NCI-H1694 (cell line): ENCODE measurements at regions not wholly inside any gene's neighbourhood (a gene's known extent, or its start where the extent isn't known, plus 50 kb on each side); places are given as distances from the start of the nearest gene placed in this dataset.

Experiments used
- DNase-seq: peaks from one replicate; lab custom pipeline; 2025; lab: John Stamatoyannopoulos, UW

DNA sequence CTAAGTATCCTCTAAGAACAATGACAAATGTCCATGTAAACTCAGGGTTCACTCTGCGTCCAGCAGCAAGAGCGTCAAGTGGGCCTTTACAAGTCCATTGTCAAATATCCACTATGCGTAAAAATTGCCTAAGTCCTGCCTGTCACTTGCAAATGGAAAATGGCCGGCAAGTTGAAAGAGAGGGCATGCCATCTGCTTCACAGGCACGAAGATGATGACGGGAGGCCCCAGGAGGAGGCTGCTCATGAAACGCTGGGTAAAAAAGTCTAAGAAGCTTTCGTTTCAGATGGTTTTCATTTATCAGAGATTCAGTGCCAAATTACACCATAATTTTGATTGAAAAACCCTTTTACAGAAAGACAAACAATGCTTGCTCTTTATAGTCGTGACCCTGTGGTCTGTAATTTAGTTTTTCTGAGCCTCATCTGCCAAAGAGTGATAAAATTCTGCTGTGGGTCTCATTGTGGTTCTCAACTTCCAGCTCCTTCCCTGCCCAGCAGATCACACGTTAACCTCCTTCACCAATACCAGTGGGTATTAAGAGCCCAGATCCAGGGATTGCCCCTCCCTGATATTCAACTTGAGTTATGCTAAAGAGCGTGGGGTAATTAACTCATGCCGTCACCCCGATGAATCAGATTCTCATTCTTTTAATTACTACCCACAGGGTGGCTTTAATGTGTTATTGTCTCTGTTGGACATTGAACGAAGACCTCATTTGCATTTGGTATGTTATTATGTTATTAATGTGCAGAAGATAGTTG, 160.2 kb upstream of the ALKAL2 start:
- DNase-seq = no peak

DNA sequence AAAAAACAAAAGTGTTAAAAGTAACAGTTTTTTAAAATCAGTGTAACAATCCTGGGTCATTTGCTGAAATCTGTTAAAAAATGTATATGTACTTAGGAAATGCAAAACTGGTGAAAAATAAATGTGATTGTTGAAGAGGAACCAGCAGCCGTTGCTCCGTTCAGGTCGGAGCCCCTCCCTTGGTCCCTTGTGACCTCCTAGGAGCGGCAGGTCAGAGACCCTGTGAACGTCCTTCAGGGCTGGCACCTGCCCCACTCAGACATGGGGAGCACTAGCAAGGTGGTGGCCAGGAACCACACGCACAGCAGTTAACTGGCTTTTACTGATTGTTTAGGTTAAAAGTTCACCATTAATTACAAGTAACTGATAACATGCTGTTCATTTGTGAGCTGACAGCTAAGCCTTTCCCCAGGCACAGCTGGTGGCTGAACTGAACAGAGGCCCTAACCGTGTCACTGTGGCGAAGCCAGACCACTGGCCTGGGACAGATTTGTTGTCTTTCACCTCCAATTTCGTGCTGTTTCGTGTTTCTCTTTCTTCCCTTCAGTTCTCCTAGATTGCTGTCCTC, 159.2 kb upstream of the ALKAL2 start:
- no peak for DNase-seq

- no peak for DNase-seq
Measured at GRCh38 chr2:446303-446874, 158.5 kb upstream of the ALKAL2 start.

DNA sequence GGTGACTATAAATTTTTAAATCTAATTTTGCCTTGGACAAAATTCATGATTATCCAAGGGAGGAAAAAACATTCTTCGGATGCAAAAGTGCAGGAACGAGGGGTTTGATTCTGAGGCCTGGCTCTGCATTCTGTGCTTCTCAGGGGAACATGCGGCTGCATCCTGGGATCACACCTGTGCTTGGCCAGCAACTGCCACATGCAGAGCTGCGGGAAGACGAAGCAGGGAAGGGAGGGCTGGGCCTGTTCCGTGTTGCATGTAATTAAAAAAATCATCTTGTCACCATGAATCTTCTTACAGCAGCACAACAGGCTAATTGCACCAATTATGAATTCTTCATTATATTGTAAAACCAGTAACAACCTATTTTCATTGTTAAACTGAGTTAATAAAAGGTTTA, 158.0 kb upstream of the ALKAL2 start:
- DNase-seq = no peak

DNA sequence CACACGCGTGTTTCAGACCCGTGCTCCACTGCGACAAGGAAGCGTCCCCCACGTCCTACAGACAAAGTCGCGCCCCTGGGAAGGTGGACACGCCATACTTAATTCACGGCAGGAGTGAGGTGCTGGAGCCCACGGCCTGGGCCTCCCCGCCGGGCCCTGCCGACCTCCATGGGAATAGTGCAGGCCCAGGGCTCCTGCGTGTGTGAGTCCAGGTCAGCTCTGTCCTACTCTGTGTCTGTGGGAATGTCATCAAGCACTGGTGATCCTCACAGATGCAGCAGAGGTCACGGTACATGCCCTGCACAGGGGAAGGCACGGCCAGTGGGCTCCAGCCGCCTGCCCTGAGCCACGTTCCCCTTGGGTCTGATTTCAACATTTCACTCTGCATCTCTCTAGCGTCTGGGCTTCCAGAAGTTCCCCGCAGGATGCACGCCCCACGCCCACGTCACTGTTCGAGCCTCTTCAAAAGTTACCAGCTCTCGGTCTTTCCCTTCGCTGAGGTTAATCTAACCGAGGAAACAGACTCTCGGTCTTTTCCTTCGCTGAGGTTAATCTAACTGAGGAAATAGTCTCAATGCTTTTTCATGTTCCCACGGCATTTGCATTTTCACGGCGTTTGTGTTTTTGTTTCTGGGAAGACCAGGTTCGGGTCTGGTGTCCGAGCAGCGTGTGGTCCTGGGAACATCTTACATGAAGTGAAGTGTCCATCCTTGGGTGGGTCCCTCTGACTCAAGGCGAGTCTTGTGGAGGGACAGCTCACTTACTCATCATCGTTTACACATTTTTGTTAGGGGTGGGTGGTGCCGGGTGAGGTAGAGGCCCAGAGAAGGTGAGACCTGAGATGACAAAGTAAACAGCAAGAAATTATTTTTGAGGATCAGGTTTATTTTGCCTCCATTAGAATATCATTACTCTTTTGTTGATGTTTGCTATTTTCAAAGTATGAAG, 157.3 kb upstream of the ALKAL2 start:
- no peak for DNase-seq

- DNase-seq = no peak
Measured at GRCh38 chr2:443741-444140, 155.8 kb upstream of the ALKAL2 start.

GRCh38 chr2:443216-443615, 155.3 kb upstream of the ALKAL2 start:
- DNase-seq = no peak

- no peak for DNase-seq
Measured at GRCh38 chr2:441258-442022, 153.5 kb upstream of the ALKAL2 start.

GRCh38 chr2:440403-440740, 152.5 kb upstream of the ALKAL2 start:
- DNase-seq = no peak

DNA sequence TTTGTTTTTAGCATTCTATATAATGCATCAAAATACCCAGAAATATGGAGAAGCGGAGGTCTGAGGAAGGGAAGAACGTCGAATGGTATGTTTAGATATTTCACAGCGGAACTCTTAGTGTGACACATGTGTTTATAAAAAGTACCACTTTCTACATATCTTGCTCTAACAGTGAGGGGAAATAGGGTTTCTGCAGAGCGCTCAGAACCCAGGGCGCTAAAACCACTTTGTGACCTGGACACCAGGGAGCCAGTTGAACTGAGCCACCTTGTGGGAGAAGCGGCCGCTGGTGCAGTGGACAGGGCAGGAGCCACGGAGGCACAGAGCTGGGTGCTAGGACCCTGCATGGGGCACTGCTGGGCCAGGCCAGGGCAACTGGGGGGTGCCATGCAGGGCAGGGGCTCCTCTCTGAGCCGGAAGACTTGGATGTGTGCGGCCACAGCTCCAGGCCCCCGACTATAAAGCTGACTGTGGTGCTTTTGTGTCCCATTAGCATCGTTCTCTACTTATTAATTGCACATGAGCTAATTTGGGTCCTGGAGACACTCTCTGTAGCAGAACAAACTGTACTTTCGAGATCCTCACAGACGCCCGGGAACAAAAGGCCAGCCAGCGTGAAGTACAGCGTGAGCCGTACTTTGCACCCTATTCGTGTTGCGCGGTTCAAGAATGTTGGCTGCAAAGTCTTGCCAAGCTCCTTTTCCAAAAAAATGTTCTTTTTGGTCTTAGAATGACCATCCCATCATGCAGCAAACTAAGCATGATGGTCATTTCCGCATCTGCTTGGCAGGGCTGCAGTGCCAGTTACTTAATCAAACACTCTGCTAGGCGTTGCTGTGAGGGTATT, 151.9 kb upstream of the ALKAL2 start:
- DNase-seq = no peak

GRCh38 chr2:439077-439476, 151.2 kb upstream of the ALKAL2 start:
- DNase-seq = no peak

GRCh38 chr2:437756-438393, 150.0 kb upstream of the ALKAL2 start:
- DNase-seq = peak; percentile 50

DNA sequence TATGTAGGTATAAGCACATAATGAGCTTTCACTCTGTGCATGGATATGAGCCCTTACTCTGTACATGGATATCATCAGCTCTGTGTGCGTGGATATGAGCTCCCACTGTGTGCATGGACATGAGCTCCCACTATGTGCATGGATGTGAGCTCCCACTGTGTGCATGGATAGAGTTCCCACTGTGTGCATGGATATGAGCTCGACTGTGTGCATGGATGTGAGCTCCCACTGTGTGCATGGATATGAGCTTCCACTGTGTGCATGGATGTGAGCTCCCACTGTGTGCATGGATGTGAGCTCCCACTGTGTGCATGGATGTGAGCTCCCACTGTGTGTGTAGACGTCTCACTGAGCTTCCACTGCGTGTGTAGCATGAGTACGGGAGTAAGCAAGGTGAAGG, 149.3 kb upstream of the ALKAL2 start:
- DNase-seq = no peak

DNA sequence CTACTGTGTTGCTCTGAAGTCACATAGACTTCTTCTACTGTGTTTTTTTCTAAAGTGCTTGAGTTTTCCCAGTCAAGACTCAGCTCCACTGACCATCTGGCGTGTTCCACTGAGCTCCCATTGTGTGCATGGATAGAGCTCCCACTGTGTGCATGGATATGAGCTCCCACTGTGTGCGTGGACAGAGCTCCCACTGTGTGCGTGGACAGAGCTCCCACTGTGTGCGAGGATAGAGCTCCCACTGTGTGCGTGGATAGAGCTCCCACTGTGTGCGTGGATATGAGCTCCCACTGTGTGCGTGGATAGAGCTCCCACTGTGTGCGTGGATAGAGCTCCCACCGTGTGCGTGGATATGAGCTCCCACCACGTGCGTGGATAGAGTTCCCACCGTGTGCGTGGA, 148.3 kb upstream of the ALKAL2 start:
- no peak for DNase-seq

- DNase-seq = no peak
Measured at GRCh38 chr2:434625-435024, 146.7 kb upstream of the ALKAL2 start.

- no peak for DNase-seq
Measured at GRCh38 chr2:433216-433615, 145.3 kb upstream of the ALKAL2 start.

DNA sequence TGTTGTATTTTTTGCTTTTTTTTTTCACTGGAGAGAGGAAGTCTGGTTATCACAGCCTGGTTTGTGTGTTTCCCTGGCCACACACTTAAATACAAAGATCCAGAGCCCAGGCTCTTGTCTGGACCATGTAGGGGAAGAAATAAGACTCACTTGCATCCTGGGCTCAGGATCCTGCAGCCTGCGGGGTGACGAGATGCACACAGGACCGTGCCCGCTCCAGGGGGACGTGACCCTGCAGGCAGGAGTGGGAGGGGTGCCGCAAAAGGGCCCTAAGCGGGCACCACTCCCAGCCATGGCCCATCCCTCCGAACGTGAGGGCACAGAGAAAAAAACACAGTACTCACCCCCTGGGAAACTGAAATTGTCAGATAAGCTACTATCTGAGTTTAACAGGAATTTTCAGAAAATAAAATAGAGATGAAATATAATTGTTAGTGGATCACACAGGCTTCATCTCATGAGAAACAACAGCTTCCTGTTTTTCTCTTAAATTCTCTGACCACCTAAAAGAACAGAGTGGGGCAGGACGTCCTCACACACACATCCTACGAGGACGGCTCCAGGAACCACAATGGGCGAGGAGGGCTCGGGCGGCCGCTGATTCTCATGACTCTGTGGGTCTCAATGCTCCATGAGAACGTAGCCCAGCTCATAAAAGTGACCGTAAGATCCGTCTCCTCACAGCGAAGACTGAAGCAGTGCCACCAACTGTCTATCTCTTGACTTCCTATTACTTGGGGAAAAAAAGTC, 142.6 kb upstream of the ALKAL2 start:
- DNase-seq = no peak

DNA sequence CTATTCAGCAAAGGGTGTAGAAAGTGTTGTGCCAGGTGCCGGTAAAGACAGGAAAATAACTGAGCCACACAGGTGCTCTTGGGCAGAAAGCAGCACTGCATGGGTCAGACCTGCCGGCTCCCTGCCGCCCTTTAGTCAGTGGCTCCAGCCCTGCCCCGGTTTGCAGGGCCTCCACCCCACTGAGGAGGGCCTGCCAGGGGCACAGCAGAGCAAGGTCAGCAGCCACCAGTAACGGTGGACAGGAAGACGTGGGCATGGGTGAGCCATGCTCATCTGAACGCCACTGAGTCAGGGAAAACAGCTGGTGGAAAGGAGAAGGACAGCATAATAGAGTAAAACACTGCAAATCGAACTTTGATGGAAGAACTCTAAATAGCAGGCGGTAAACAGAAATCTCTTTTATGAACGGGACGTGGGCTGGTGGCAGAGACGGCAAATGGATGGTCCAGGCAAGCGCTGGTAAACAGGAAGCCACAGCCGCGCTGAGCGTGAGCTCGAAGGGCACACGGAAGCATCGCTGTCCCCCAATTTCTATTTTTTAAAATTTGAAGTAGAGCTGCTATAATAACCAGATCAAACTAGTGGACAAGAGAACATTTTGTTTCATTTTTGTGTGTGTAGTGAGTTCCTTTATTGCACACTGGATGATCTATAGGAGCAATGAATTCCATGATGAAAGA, 141.8 kb upstream of the ALKAL2 start:
- DNase-seq = no peak

DNA sequence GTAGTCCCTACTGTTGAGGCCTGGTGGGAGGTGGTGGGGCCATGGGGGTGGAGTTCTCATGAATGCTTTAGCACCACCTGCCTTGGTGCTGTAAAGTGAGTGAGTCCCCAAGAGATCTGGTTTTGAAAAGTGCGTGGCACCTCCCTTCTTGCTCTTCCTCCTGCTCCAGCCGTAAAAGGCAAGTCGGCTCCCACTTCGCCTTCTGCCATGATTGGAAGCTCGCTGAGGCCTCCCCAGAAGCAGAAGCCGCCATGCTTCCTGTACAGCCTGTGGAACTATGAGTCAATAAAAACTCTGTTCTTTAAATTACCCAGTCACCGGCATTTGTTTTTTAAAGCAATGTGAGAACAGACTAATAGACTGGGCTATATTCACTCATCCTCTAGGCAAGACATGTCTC, 141.3 kb upstream of the ALKAL2 start:
- DNase-seq = no peak
